Pons (tissue), 1 donor: ENCODE measurements at regions not wholly inside any gene's neighbourhood (a gene's known extent, or its start where the extent isn't known, plus 50 kb on each side); places are given as distances from the start of the nearest gene placed in this dataset.

Source experiments
- DNase-seq: peaks from one replicate; pipeline ENCODE4 v3.0.0-alpha.2; 2016; ENCODE audit warnings: low spot score

DNA sequence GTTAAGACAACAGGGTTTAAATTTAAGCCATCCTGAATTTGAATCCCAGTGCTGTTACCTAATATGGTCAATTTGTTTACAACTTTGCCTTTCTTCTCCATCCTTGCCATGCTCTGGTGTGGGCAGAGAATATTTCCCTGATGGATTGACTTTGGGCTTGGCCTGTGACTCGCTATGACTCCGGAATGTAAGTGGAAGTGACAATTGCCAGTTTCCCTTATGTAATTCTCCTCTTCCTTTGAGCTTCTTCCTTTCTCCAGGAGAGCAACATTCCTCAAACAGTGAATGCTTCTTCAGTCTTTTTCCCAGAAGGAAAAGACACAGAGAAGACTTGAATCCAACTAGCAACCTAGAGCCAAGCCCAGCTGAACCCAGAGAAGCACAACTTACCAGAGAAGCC, 159.1 kb downstream of the LURAP1L start:
- DNase-seq: no peak

- DNase-seq: peak; percentile 64
Observed at GRCh38 chr9:12934545-12935272, 159.9 kb downstream of the LURAP1L start.

DNA sequence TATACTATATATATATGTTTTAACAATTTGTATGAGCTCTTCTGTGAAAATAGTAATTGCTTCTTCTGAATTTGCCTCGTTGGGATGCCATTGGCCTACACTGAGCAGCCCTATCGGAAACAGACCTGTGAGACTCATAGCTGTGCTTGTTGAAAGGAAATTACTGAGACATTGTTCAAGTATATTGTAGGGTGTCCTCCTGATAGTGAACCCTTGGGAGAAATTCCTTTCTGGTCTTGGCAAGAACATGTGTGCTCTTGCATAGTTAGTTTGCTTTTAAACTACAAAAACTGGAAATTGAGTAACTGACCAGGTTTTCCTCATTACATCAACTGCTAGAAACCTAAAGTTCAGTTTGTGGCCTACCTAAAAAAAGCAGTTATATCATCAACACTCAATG, 160.9 kb downstream of the LURAP1L start:
- DNase-seq: no peak

- DNase-seq: no peak
Observed at GRCh38 chr9:12954441-12954840, 179.6 kb downstream of the LURAP1L start.

- DNase-seq: no peak
Observed at GRCh38 chr9:12955510-12956163, 180.8 kb downstream of the LURAP1L start.

- no peak for DNase-seq
Observed at GRCh38 chr9:12956261-12956660, 181.4 kb downstream of the LURAP1L start.

DNA sequence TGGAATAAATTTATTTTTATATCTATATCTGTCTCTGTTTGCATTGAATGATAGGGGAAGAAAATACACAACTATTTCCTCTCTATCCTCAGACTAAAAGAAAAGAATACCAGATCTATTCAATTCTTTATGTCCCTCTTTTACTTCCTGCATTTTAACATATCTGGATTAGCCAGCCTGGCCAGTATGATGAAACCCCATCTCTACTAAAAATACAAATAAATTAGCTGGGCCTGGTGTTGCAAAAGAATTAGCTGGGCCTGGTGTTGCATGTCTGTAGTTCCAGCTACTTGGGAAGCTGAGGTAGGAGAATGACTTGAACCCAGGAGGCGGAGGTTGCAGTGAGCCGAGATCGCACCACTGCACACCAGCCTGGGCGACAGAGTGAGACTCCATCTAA, 182.0 kb downstream of the LURAP1L start:
- DNase-seq: no peak

- DNase-seq: no peak
Observed at GRCh38 chr9:12958279-12958678, 183.5 kb downstream of the LURAP1L start.

DNA sequence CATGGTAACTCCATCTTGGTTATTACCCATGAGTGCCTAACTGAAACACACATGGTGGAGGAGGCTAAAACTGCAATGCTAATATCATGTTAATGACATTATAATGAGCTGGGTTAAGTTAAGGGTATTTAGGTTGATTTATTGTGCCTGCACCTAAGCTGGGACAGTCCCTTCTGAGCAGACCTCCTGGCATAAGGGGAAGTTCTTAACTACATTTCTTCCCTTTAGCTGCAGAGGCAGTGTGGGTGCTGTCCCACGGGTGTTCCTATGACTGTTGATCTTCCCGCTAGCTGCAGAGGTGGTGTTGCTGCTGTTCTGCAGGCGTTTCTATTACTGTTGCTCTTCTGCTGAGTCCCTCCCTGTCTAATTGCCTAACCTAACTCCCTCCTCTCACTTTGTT, 183.9 kb downstream of the LURAP1L start:
- no peak for DNase-seq

GRCh38 chr9:12961276-12961809, 186.5 kb downstream of the LURAP1L start:
- DNase-seq: no peak

DNA sequence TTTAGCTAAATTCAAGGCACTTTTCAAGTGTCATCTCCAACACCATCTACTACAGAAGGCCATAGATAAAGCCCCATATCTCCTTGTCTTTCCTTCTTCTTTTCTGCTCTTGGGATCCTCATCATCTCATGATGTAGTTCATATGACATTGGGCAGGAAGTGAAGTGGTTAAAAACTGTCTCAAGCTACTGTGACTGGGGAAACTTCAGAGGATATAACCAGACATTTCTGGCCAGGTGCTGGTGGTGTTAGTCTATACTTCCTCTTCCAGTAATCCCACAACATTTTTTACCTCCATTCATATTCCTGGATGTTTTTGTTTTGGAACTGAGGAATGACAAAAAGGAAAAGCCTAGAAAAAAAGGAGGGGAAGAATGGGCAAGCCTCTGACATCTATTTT, 188.7 kb downstream of the LURAP1L start:
- no peak for DNase-seq

DNA sequence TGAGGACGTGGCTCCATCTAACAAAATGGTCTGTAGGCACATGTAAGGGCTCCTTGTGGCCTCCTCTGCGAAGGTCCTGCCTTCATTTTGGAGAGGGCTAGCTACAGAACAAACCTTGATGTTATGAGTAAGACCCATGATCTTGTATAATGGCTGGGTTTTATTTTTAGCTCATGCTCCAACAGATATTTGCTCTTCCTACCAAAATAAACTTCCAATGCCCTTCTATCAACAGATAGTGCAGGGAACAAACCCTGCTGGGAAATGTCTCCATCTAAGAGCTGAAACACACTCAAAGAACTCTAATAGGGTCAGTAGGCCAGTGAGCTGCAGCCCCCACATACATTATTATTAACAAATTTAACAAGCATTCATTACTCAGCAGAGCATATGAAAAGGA, 189.5 kb downstream of the LURAP1L start:
- DNase-seq: no peak

DNA sequence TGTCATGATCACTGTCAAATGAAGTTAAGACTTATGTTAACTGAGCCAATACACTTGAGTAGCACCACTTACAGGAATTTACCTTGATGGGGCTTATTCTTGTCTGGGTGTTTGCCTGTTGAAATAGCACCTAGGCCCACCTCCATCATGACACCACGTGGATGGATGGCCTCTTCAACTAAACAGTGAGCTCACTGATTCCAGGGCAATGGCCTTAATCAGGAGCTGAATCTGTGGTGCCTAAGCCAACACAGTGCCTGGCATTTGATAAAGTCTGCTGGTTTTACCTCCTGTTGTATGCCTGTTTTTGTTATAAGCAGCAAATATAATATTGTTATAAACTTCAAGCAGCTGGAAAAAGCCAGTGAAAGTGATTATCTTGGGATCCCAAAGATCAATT, 190.5 kb downstream of the LURAP1L start:
- no peak for DNase-seq

GRCh38 chr9:12968093-12968492, 193.3 kb downstream of the LURAP1L start:
- no peak for DNase-seq

- DNase-seq: peak; percentile 93
Observed at GRCh38 chr9:12972608-12973589, 198.1 kb downstream of the LURAP1L start.

- no peak for DNase-seq
Observed at GRCh38 chr9:12973710-12974109, 198.9 kb downstream of the LURAP1L start.

- no peak for DNase-seq
Observed at GRCh38 chr9:12974671-12975070, 199.9 kb downstream of the LURAP1L start.

DNA sequence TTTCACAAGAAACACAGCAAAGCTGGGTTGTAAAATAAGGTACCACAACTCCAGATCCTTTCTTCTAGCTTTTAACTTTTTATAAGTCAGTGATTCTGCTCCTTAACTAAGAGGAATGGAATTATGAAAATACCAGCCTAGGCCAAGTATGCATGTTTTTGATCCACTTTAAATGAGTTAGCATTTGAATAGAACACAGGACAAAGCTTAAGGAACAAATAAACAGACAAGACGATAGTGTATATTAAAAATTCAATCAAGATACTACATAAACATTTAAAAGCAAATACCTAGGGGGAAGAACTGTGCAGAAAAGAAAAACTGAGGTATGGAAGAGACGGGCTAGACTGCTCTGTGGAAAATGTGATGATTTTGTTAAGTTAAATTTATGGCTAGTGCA, 200.7 kb downstream of the LURAP1L start:
- DNase-seq: no peak

GRCh38 chr9:12980085-12980851, 205.4 kb downstream of the LURAP1L start:
- DNase-seq: no peak

DNA sequence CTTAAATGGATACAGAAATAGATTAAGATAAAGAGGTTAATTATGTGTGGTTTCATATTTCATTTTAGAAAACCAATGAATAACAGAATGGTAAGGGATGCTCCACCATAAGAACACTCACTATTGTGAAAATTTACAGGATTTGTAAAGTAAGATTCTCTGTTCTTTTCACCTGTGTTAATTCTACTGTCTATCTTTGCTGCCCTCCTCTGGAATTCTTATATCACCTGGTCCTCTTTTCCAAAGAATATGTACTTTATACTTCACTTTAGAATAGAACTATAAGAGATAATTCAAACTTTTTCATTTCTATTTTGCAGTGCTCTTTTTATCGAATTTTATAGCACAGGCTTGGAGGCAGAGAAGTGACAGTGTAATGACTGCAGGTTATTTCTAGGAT, 213.4 kb downstream of the LURAP1L start:
- DNase-seq: no peak

GRCh38 chr9:12989669-12990068, 214.8 kb downstream of the LURAP1L start:
- no peak for DNase-seq

DNA sequence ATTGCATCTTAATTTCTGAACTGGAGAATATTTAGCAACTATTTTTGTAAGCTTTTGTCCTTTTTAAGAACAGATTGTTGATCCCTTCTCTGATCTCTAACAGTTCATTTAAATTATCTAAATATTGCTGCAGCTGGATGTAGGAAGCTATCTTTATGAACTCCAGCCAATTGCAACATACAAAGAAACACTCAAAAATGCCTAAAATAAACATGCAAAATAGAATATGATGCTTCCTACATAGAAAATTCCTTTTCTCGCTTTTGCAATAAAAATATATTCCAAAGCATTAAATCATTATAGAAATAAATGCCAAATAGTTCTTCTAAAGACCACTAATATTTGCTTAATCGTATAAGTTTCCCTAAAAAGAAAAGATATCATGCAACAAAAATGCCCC, 218.6 kb downstream of the LURAP1L start:
- DNase-seq: no peak
